Transverse colon (tissue), 4 donors: ENCODE measurements at regions not wholly inside any gene's neighbourhood (a gene's known extent, or its start where the extent isn't known, plus 50 kb on each side); places are given as distances from the start of the nearest gene placed in this dataset.

ENCODE experiments used
- DNase-seq: peaks from one replicate; pipeline ENCODE4 v3.0.0-alpha.2; 2019
- H3K27ac ChIP-seq, 4 donors: fragments of 200-600 bp; sonication (generic); 2 replicates each; pipeline ENCODE4 v1.5.1; 2016 to 2018; ENCODE audit warnings: inconsistent platforms in 4 of 4
- H3K27me3 ChIP-seq: fragments of 200-600 bp; sonication (generic); 2 replicates; pipeline ENCODE4 v1.5.1; 2017; ENCODE audit warnings: inconsistent platforms
- H3K36me3 ChIP-seq, 4 donors: fragments of 200-600 bp; sonication (generic); 2 replicates each; pipeline ENCODE4 v1.5.1; 2017 to 2019; ENCODE audit warnings: inconsistent platforms in 4 of 4
- H3K4me1 ChIP-seq, 4 donors: fragments of 200-600 bp; sonication (generic); 2 replicates each; pipeline ENCODE4 v1.5.1; 2017 to 2020; ENCODE audit warnings: inconsistent platforms in 4 of 4
- H3K4me3 ChIP-seq, 4 donors: fragments of 200-600 bp; sonication (generic); 1 replicate in 1 of 4; 2 replicates in 3 of 4; pipeline versions ENCODE4 v1.5.1 to v1.6.1; 2017 to 2019; ENCODE audit warnings: inconsistent platforms in 4 of 4
- H3K9me3 ChIP-seq, 2 donors: fragments of 200-600 bp; sonication (generic); 2 replicates each; pipeline ENCODE4 v1.5.1; 2017 to 2019; ENCODE audit warnings: inconsistent platforms in 2 of 2
- EP300 ChIP-seq: sonication (generic); formaldehyde crosslinking; IDR thresholded peaks from one replicate; pipeline ENCODE4 v1.6.1; 2017; ENCODE audit warnings: antibody characterized with exemption, low read depth
- POLR2A ChIP-seq: fragments of 450-650 bp; IDR thresholded peaks from one replicate; pipeline ENCODE4 v1.6.1; 2016; ENCODE audit warnings: antibody characterized with exemption, mild to moderate bottlenecking, moderate library complexity
- POLR2AphosphoS5 ChIP-seq, 3 donors: sonication (generic); formaldehyde crosslinking; IDR thresholded peaks; one replicate each; pipeline ENCODE4 v1.6.1; 2016; ENCODE audit warnings: antibody characterized with exemption in 3 of 3
- WGBS, 2 donors: methylation state at CpG; one replicate each; pipeline ENCODE4 v1.1.5; 2018; ENCODE audit warnings: low coverage in 1 of 2; 5-methylcytosine and 5-hydroxymethylcytosine counted together
- in situ Hi-C, 4 donors: fragments of 200-750 bp; cut with MboI; loops; one replicate each; pipeline versions ENCODE4 v1.15.0 to v1.15.1; 2017; ENCODE audit warnings: low sequenced_read_pairs in 3 of 4, low pct_ligation_motif_present in 1 of 4, low pct_unique_long_range_greater_than_20kb in 1 of 4
- intact Hi-C: fragments of 100-400 bp; cut with DNase I; formaldehyde crosslinking; loops from one replicate; pipeline ENCODE4 v1.15.1; 2023; ENCODE audit warnings: low total_unique reads
- TF ChIP-seq, protein P1 (sequence below), 5 experiments: fragments of 200-600 bp in 3 of 5; fragments of 450-650 bp in 2 of 5; sonication (generic) in 3 of 5; IDR thresholded peaks; 1 replicate in 2 of 5; 2 replicates in 3 of 5; pipeline ENCODE4 v1.5.1; 2016 to 2017; ENCODE audit warnings: antibody characterized with exemption in 5 of 5, inconsistent platforms in 3 of 5, mild to moderate bottlenecking in 2 of 5, moderate library complexity in 1 of 5

DNA sequence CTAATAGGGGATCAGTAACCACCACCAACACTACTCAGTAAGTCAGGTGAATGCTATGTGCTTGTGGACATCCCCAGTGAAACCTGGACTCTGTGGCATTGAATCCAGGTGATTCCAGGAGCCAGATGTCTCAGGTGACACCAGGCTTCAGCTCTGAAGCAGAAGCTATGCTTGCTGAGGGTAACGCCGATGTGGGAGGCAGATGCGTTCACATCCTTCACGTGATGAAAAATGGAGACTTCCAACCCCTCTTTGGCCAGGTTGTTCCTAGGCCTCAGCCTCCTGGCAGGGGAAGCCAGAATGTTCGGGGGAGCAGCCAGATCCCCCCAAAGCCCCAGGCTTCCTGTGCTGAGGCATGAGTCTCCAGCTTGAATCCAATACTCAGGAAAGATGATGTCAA, 209.8 kb upstream of the PDE10A start:
- H3K4me3 ChIP-seq, result no peak overlapping the region
- no peak for DNase-seq
- in situ Hi-C loops (loop anchor here in 1 of 4 donors (25.0 kb wide), 1 partner anchor 436 kb away; no protein-coding TSS in a partner anchor), intact Hi-C loops (no loop called here)
- WGBS, 2 donors, result 86% methylated on average over 5 of the region's 5 CpGs; no CpG with 5 or more reads in 1 of the 2 donors
- H3K4me1 ChIP-seq, result peaks cover 0 to 17% (median 3%) of the 10 kb centered on the region in 4 donors
- peaks cover 7 to 10% of the 10 kb centered on the region in 2 donors for H3K9me3 ChIP-seq
- no peaks in the 10 kb centered on the region for H3K36me3 ChIP-seq
- no peaks in the 10 kb centered on the region for H3K27me3 ChIP-seq
- H3K27ac ChIP-seq, result no peak overlapping the region
- TF ChIP-seq POLR2A, result no peak
- no peak for TF ChIP-seq POLR2AphosphoS5 (IDR thresholded peaks at IDR 0.05)
- TF ChIP-seq, protein P1, sequence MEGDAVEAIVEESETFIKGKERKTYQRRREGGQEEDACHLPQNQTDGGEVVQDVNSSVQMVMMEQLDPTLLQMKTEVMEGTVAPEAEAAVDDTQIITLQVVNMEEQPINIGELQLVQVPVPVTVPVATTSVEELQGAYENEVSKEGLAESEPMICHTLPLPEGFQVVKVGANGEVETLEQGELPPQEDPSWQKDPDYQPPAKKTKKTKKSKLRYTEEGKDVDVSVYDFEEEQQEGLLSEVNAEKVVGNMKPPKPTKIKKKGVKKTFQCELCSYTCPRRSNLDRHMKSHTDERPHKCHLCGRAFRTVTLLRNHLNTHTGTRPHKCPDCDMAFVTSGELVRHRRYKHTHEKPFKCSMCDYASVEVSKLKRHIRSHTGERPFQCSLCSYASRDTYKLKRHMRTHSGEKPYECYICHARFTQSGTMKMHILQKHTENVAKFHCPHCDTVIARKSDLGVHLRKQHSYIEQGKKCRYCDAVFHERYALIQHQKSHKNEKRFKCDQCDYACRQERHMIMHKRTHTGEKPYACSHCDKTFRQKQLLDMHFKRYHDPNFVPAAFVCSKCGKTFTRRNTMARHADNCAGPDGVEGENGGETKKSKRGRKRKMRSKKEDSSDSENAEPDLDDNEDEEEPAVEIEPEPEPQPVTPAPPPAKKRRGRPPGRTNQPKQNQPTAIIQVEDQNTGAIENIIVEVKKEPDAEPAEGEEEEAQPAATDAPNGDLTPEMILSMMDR (IDR thresholded peaks at IDR 0.05), result no peak
- TF ChIP-seq EP300, result no peak

DNA sequence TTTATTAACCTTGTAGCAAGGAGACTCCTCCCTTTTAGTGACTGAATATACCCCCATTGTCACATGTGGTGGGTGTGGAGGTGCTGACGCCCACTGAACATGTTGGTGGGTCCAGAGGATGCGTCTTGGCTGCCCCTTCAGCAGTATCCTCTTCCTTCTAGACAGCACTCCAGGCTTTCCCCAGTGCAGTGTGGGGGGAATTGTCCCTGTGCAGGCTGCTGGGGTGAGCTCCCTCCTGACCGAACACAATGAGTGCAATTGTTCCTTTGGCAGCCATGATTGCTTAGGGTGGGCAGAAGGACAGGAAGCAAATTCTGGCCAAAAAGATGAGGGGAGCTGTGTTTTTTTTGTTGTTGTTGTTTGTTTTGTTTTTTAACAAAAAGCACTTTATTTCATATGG, 209.3 kb upstream of the PDE10A start:
- no peaks in the 10 kb centered on the region for H3K27me3 ChIP-seq
- no peak overlapping the region for H3K27ac ChIP-seq
- peaks cover 0 to 13% (median 3%) of the 10 kb centered on the region in 4 donors for H3K4me1 ChIP-seq
- DNase-seq, result no peak
- intact Hi-C loops, result no loop called here
- TF ChIP-seq POLR2AphosphoS5 (IDR thresholded peaks at IDR 0.05), result no peak
- no peak for TF ChIP-seq EP300
- TF ChIP-seq, protein P1 (IDR thresholded peaks at IDR 0.05), result no peak
- TF ChIP-seq POLR2A, result no peak
- WGBS, 2 donors, result 70 to 86% methylated on average over 2 to 3 of the region's 3 CpGs
- no peak overlapping the region for H3K4me3 ChIP-seq
- H3K36me3 ChIP-seq, result no peaks in the 10 kb centered on the region
- H3K9me3 ChIP-seq, result peaks cover 7 to 10% of the 10 kb centered on the region in 2 donors
- in situ Hi-C loops, result loop anchor here in 1 of 4 donors (25.0 kb wide), 1 partner anchor 435 kb away; no protein-coding TSS in a partner anchor

DNA sequence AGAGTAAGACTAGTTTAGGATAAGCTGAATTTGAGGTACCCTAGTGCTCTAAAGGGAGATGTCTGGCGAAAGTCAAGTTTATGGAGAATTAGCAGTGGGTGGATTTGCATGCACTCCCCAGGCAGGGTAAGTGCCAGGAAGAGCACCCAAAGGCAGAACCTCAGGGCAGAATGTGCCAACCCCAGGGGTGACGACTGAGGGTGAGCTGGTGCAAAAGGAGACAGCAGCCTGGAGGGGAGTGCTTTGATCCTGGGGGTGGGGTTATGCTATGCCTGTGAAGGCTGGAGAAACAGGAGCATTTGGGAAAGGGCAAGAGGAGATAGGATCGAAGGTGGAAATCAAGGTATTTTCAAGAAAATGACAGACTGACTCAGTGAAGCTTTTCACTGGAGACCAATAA, 208.5 kb upstream of the PDE10A start:
- WGBS, 2 donors, result 70 to 80% methylated on average over 1 to 3 of the region's 3 CpGs
- no peaks in the 10 kb centered on the region for H3K36me3 ChIP-seq
- no peak overlapping the region for H3K27ac ChIP-seq
- peaks cover 7 to 10% of the 10 kb centered on the region in 2 donors for H3K9me3 ChIP-seq
- H3K4me1 ChIP-seq, result peaks cover 0 to 7% (median 1%) of the 10 kb centered on the region in 4 donors
- no peak for DNase-seq
- no peaks in the 10 kb centered on the region for H3K27me3 ChIP-seq
- TF ChIP-seq EP300 (no peak), POLR2AphosphoS5 (IDR thresholded peaks at IDR 0.05) (no peak), POLR2A (no peak)
- TF ChIP-seq, protein P1 (IDR thresholded peaks at IDR 0.05), result no peak
- in situ Hi-C loops, result loop anchor here in 1 of 4 donors (25.0 kb wide), 1 partner anchor 434 kb away; no protein-coding TSS in a partner anchor
- no peak overlapping the region for H3K4me3 ChIP-seq
- intact Hi-C loops, result no loop called here

DNA sequence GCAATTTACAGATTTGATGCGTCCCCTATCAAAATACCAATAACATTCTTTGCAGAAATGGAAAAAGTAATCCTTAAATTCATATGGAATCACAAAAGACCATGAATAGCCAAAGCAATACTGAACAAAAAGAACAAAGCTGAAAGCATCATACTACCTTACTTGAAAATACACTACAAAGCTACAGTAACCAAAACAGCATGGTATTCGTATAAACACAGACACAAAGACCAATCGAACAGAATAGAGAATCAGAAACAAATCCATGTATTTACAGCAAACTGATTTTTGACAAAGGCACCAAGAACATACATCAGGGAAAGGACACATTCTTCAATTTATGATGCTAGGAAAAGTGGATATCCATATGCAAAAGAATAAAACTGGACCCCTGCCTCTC, 206.5 kb upstream of the PDE10A start:
- WGBS, 2 donors, result 86 to 92% methylated on average over 3 of the region's 3 CpGs
- no peaks in the 10 kb centered on the region for H3K4me1 ChIP-seq
- in situ Hi-C loops, result loop anchor here in 1 of 4 donors (25.0 kb wide), 1 partner anchor 432 kb away; no protein-coding TSS in a partner anchor
- H3K27ac ChIP-seq, result no peak overlapping the region
- TF ChIP-seq POLR2AphosphoS5 (IDR thresholded peaks at IDR 0.05) (no peak), POLR2A (no peak), EP300 (no peak)
- TF ChIP-seq, protein P1 (IDR thresholded peaks at IDR 0.05), result no peak
- peaks cover 7 to 10% of the 10 kb centered on the region in 2 donors for H3K9me3 ChIP-seq
- intact Hi-C loops, result no loop called here
- H3K27me3 ChIP-seq, result no peaks in the 10 kb centered on the region
- DNase-seq, result no peak
- no peaks in the 10 kb centered on the region for H3K36me3 ChIP-seq
- H3K4me3 ChIP-seq, result no peak overlapping the region
